ENCODE measurements at regions not wholly inside any gene's neighbourhood (a gene's known extent, or its start where the extent isn't known, plus 50 kb on each side); places are given as distances from the start of the nearest gene placed in this dataset.

DNA sequence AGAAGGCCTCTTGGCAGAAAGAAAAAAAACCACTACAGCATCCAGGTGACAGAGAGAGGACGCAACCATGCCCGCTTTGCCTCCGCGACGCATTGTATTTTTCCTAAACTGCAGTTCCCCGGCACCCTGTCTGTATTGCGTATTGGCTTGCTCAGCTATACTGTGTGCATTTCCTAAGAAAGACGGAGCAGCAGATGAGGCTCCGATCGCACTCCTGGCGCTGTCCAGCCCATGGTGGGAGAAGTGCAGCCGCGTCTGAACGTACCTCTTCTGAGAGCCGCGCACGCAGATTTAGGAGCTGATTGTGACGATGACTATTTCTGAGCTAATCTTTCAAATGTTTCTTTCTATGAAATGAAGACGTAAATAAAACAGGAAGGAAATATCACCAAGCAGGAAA lies 366.5 kb downstream of the IRX1 start:
- Histone ChIP-seq H3K9me3 (no peaks in the 10 kb centered on the region), H3K27me3 (no peaks in the 10 kb centered on the region), H3K36me3 (no peaks in the 10 kb centered on the region), H3K27ac (no peak overlapping the region), H3K4me1 (no peaks in the 10 kb centered on the region), H3K4me3 (no peak overlapping the region)
- TF ChIP-seq, protein P1, sequence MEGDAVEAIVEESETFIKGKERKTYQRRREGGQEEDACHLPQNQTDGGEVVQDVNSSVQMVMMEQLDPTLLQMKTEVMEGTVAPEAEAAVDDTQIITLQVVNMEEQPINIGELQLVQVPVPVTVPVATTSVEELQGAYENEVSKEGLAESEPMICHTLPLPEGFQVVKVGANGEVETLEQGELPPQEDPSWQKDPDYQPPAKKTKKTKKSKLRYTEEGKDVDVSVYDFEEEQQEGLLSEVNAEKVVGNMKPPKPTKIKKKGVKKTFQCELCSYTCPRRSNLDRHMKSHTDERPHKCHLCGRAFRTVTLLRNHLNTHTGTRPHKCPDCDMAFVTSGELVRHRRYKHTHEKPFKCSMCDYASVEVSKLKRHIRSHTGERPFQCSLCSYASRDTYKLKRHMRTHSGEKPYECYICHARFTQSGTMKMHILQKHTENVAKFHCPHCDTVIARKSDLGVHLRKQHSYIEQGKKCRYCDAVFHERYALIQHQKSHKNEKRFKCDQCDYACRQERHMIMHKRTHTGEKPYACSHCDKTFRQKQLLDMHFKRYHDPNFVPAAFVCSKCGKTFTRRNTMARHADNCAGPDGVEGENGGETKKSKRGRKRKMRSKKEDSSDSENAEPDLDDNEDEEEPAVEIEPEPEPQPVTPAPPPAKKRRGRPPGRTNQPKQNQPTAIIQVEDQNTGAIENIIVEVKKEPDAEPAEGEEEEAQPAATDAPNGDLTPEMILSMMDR (IDR thresholded peaks at IDR 0.05), result no peak
- DNase-seq (ENCODE audit: low spot score in 2 of 2), result no peak
- intact Hi-C loops (cut with DNase I), result no loop called here

DNA sequence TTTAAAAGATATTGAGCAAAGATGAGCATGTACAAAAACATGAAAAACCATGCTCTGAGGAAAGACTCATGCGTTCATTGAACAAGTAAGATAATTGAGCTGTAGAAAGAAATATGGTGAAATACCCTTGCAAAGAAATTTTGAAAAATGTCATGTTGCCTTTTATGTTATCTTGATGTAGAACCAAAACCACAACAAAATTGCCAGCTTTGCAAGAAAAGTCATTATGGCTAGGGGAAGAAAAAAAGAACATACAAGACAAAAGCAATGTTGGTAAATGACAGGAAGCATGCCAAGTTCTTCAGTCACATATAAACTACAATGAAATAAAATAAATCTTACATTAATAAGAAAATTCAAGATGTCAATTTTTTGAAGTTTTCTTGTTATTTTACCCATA lies 368.0 kb downstream of the IRX1 start:
- TF ChIP-seq, protein P1 (IDR thresholded peaks at IDR 0.05), result no peak
- Histone ChIP-seq H3K36me3 (no peaks in the 10 kb centered on the region), H3K9me3 (no peaks in the 10 kb centered on the region), H3K4me3 (no peak overlapping the region), H3K27me3 (no peaks in the 10 kb centered on the region), H3K27ac (no peak overlapping the region), H3K4me1 (no peaks in the 10 kb centered on the region)
- intact Hi-C loops (cut with DNase I), result no loop called here
- no peak for DNase-seq (ENCODE audit: low spot score in 2 of 2)

DNA sequence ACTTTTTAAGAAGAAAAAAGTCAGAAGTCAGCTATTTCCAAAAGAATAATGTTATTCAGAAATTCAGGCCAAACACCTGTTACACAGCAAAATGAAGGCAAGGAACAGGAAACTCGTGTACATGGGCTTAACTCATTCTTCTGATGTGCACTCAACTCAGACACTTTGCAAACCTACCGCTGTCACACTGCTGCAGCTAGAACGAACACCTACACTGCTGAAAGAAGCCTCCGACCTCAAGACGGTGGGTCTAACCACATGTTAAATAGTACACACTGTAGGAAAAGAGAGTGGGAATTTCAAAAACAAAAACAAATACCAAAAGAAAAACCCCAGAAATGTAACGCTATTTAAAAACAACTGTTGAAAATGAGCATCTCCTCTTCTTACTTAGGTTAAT lies 384.5 kb downstream of the IRX1 start:
- Histone ChIP-seq H3K36me3 (no peaks in the 10 kb centered on the region), H3K4me3 (no peak overlapping the region), H3K27ac (no peak overlapping the region), H3K27me3 (no peaks in the 10 kb centered on the region), H3K9me3 (peaks cover 0 to 24% of the 10 kb centered on the region in 2 donors), H3K4me1 (no peaks in the 10 kb centered on the region)
- intact Hi-C loops (cut with DNase I), result no loop called here
- TF ChIP-seq, protein P1 (IDR thresholded peaks at IDR 0.05), result no peak
- no peak for DNase-seq (ENCODE audit: low spot score in 2 of 2)

- Histone ChIP-seq H3K27ac (no peak overlapping the region), H3K36me3 (no peaks in the 10 kb centered on the region), H3K27me3 (no peaks in the 10 kb centered on the region), H3K9me3 (no peaks in the 10 kb centered on the region), H3K4me1 (peaks cover 0 to 4% of the 10 kb centered on the region in 2 donors), H3K4me3 (no peak overlapping the region)
- TF ChIP-seq, protein P1 (IDR thresholded peaks at IDR 0.05), result no peak
- intact Hi-C loops (cut with DNase I), result no loop called here
- DNase-seq (ENCODE audit: low spot score in 2 of 2), result no peak
Observed at GRCh38 chr5:3987867-3988266, 392.2 kb downstream of the IRX1 start.

DNA sequence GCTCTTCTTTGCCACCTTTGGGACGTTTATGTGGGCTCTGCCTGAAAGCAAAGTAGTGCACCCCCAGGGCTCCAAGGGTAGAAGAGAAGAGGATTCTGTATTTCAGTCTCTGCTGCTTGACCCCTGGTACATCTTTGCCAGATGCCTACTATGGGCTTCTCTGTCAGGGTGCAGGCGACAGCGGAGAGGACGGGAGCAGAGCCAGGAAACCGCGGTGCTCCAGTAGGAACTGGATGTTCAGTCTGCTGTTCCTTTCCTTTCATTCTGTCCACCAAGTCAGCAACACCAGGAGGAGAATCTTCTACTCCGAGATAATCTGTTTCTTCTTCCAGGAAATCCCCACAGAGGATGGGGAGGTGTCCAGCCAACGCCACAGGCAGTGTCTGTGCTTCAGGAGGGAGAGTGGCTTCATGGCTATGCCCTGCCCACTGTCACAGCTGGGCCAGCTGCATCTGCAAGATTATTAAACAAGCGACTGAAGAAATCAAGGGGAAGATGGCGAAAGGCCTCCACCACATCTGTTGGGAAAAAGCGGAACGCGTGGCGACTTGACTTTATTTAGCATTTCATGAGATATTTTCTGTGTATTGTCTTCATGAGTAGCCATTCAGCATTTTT lies 398.3 kb downstream of the IRX1 start:
- intact Hi-C loops (cut with DNase I), result loop anchor here (5.0 kb wide), 1 partner anchor 68 kb away; no protein-coding TSS in a partner anchor
- Histone ChIP-seq H3K4me3 (peak overlapping the region in 1 of 2 donors; percentile 31), H3K9me3 (no peaks in the 10 kb centered on the region), H3K4me1 (peaks cover 0 to 25% of the 10 kb centered on the region in 2 donors), H3K27ac (peak overlapping the region; percentile 73 to 79), H3K36me3 (no peaks in the 10 kb centered on the region), H3K27me3 (no peaks in the 10 kb centered on the region)
- DNase-seq (ENCODE audit: low spot score in 2 of 2), result no peak
- TF ChIP-seq, protein P1 (IDR thresholded peaks at IDR 0.05), result no peak
